Activated CD8-positive, alpha-beta T cell treated with anti-CD3 and anti-CD28 coated beads for 36 hours (primary cell): ENCODE measurements at regions not wholly inside any gene's neighbourhood (a gene's known extent, or its start where the extent isn't known, plus 50 kb on each side); places are given as distances from the start of the nearest gene placed in this dataset.

Source experiments
- ATAC-seq: fragments of 200-7000 bp; cut with Tn5 transposase; one replicate; pipeline ENCODE4 v1.10.0; 2021; ENCODE audit warnings: mild to moderate bottlenecking, moderate library complexity
- CTCF ChIA-PET: fragments of 350-600 bp; sonication (Branson Sonifier 250); formaldehyde crosslinking; loops from one replicate; lab custom pipeline; 2021; ENCODE audit warnings: antibody characterized with exemption; lab: Charles Lee
- POLR2A ChIA-PET: fragments of 350-600 bp; sonication (Branson Sonifier 250); formaldehyde crosslinking; loops from one replicate; lab custom pipeline; 2021; ENCODE audit warnings: antibody characterized with exemption; lab: Charles Lee
- DNase-seq: peaks from one replicate; pipeline ENCODE4 v3.0.0-alpha.2; 2020
- H3K27ac Mint-ChIP-seq: one replicate; pipeline ENCODE4 v1.8.0; 2021; ENCODE audit warnings: mild to moderate bottlenecking, mixed read lengths
- H3K27me3 Mint-ChIP-seq: one replicate; pipeline ENCODE4 v1.8.0; 2021; ENCODE audit warnings: mixed read lengths
- H3K36me3 Mint-ChIP-seq: one replicate; pipeline ENCODE4 v1.8.0; 2021; ENCODE audit warnings: low read depth, mixed read lengths
- H3K4me1 Mint-ChIP-seq: one replicate; pipeline ENCODE4 v1.8.0; 2021; ENCODE audit warnings: low read depth, mixed read lengths
- H3K4me3 Mint-ChIP-seq: one replicate; pipeline ENCODE4 v1.8.0; 2021; ENCODE audit warnings: mild to moderate bottlenecking, moderate library complexity, mixed read lengths
- H3K9me3 Mint-ChIP-seq: one replicate; pipeline ENCODE4 v1.8.0; 2021; ENCODE audit warnings: mixed read lengths
- CTCF ChIP-seq: fragments of 200-600 bp; IDR thresholded peaks from one replicate; pipeline ENCODE4 v1.8.0; 2022; ENCODE audit warnings: antibody characterized with exemption, mild to moderate bottlenecking
- intact Hi-C: fragments of 100-400 bp; cut with micrococcal nuclease; formaldehyde crosslinking; loops from one replicate; pipeline ENCODE4 v1.10.0; 2022

GRCh38 chr4:137076908-137077307 lies 455.4 kb downstream of the PCDH18 start:
- no peak overlapping the region for H3K4me3 Mint-ChIP-seq
- H3K27me3 Mint-ChIP-seq, result no peaks in the 10 kb centered on the region
- H3K36me3 Mint-ChIP-seq, result no peaks in the 10 kb centered on the region
- TF ChIP-seq CTCF, result no peak
- H3K9me3 Mint-ChIP-seq, result peaks cover 1% of the 10 kb centered on the region
- ATAC-seq (no peak), DNase-seq (no peak)
- H3K4me1 Mint-ChIP-seq, result no peaks in the 10 kb centered on the region
- no peak overlapping the region for H3K27ac Mint-ChIP-seq
- ChIA-PET POLR2A (interaction anchor here (0.6 kb wide), 1 partner anchor 24 kb away, joined by 3 read pairs; no protein-coding TSS in a partner anchor), CTCF (no interaction called here)
- intact Hi-C loops, result no loop called here

GRCh38 chr4:137075586-137075985 lies 456.7 kb downstream of the PCDH18 start:
- H3K4me1 Mint-ChIP-seq, result no peaks in the 10 kb centered on the region
- H3K27me3 Mint-ChIP-seq, result no peaks in the 10 kb centered on the region
- no peak overlapping the region for H3K4me3 Mint-ChIP-seq
- no peak for TF ChIP-seq CTCF
- CTCF ChIA-PET, result no interaction called here
- H3K36me3 Mint-ChIP-seq, result no peaks in the 10 kb centered on the region
- intact Hi-C loops, result no loop called here
- H3K9me3 Mint-ChIP-seq, result peaks cover 1% of the 10 kb centered on the region
- no peak for DNase-seq
- POLR2A ChIA-PET, result no interaction called here
- ATAC-seq, result no peak
- no peak overlapping the region for H3K27ac Mint-ChIP-seq

GRCh38 chr4:137070614-137071013 lies 461.7 kb downstream of the PCDH18 start:
- Mint-ChIP-seq H3K36me3 (no peaks in the 10 kb centered on the region), H3K4me1 (no peaks in the 10 kb centered on the region), H3K4me3 (no peak overlapping the region), H3K9me3 (peaks cover 3% of the 10 kb centered on the region), H3K27me3 (no peaks in the 10 kb centered on the region), H3K27ac (no peak overlapping the region)
- POLR2A ChIA-PET, result no interaction called here
- no peak for ATAC-seq
- DNase-seq, result no peak
- intact Hi-C loops, result no loop called here
- CTCF ChIA-PET, result no interaction called here
- TF ChIP-seq CTCF, result no peak

GRCh38 chr4:137069473-137069872 lies 462.8 kb downstream of the PCDH18 start:
- Mint-ChIP-seq H3K4me3 (no peak overlapping the region), H3K4me1 (no peaks in the 10 kb centered on the region), H3K27me3 (no peaks in the 10 kb centered on the region), H3K36me3 (no peaks in the 10 kb centered on the region), H3K9me3 (peaks cover 3% of the 10 kb centered on the region), H3K27ac (no peak overlapping the region)
- DNase-seq, result no peak
- intact Hi-C loops, result no loop called here
- no peak for TF ChIP-seq CTCF
- ChIA-PET CTCF (no interaction called here), POLR2A (no interaction called here)
- ATAC-seq, result no peak

GRCh38 chr4:137067735-137068134 lies 464.6 kb downstream of the PCDH18 start:
- no peak for TF ChIP-seq CTCF
- intact Hi-C loops, result no loop called here
- Mint-ChIP-seq H3K4me1 (no peaks in the 10 kb centered on the region), H3K27me3 (no peaks in the 10 kb centered on the region), H3K36me3 (no peaks in the 10 kb centered on the region), H3K27ac (no peak overlapping the region), H3K9me3 (peaks cover 7% of the 10 kb centered on the region), H3K4me3 (no peak overlapping the region)
- DNase-seq, result no peak
- POLR2A ChIA-PET, result no interaction called here
- CTCF ChIA-PET, result no interaction called here
- no peak for ATAC-seq
